ENCODE measurements at regions not wholly inside any gene's neighbourhood (a gene's known extent, or its start where the extent isn't known, plus 50 kb on each side); places are given as distances from the start of the nearest gene placed in this dataset.
A peak's percentile ranks its signal among the peaks of the same experiment; 100 is the strongest.

- H3K9me2 ChIP-seq (ENCODE audit: low read depth, low read length) = no peaks in the 10 kb centered on the region
- TF ChIP-seq EZH2 (IDR thresholded peaks at IDR 0.05; ENCODE audit: borderline replicate concordance, low read length) (no peak), CTCF (IDR thresholded peaks at IDR 0.05; ENCODE audit: low read length) (no peak)
- H3K4me3 ChIP-seq (ENCODE audit: low read depth, low read length, poor library complexity, severe bottlenecking) = no peak overlapping the region
- no peaks in the 10 kb centered on the region for H3K27me3 ChIP-seq (ENCODE audit: insufficient read depth, low read length)
- no peaks in the 10 kb centered on the region for H3K36me3 ChIP-seq (ENCODE audit: insufficient read depth, low read length)
- H4K20me1 ChIP-seq (ENCODE audit: insufficient read depth, low read length) = no peaks in the 10 kb centered on the region
- H3K4me1 ChIP-seq (ENCODE audit: insufficient read depth, low read length, severe bottlenecking) = no peaks in the 10 kb centered on the region
- H3K27ac ChIP-seq (ENCODE audit: low read depth, low read length, poor library complexity, severe bottlenecking) = no peak overlapping the region
- no peaks in the 10 kb centered on the region for H3F3A ChIP-seq (ENCODE audit: insufficient read depth, low read length)
- no peak overlapping the region for H3K9ac ChIP-seq (ENCODE audit: low read length)
- H3K4me2 ChIP-seq (ENCODE audit: low read length) = no peak overlapping the region
- no peaks in the 10 kb centered on the region for H3K9me3 ChIP-seq (ENCODE audit: low read length)
- H3K79me2 ChIP-seq (ENCODE audit: insufficient read depth, low read length) = no peaks in the 10 kb centered on the region
- H2AFZ ChIP-seq (ENCODE audit: low read length) = no peak overlapping the region
Measured at GRCh38 chr9:1910269-1910811, 104.8 kb upstream of the SMARCA2 start.

DNA sequence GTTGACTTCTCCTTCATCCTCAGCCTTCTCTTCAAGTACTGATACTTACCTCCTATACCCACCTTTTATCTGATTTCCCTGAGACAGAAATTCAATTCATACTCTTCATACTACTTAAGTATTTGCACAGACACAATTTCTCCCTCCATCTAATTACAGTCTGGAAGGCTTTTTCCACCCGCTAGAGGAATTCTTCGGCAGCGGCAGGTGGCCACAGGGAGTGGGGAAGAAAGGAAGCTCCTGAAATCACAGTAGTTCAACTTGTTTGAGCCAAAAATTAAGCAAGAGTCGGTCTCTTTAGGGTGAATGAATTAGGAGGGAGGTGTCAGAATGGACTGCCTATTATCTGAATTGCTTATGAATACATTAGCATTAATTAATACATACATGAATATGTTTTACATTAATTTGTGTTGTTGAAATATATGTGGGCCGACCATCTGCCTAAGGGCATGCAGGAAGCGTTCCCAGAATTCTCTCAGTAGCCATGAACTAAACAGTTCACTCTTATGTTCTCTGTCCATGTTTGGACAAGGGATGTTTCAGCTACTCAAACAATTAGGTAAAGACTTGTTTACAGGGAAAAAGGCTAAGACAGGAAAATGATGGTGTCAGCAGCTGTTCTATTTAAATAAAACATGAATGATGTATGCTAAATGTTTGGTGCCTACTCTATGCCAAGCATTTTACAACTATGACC is 101.4 kb upstream of the SMARCA2 start:
- no peak for TF ChIP-seq CTCF (IDR thresholded peaks at IDR 0.05; ENCODE audit: low read length)
- TF ChIP-seq EZH2 (IDR thresholded peaks at IDR 0.05; ENCODE audit: borderline replicate concordance, low read length) = no peak
- no peaks in the 10 kb centered on the region for H3F3A ChIP-seq (ENCODE audit: insufficient read depth, low read length)
- no peak overlapping the region for H3K9ac ChIP-seq (ENCODE audit: low read length)

GRCh38 chr9:1916095-1916494 is 99.1 kb upstream of the SMARCA2 start:
- H3K27ac ChIP-seq (ENCODE audit: low read depth, low read length, poor library complexity, severe bottlenecking) = no peak overlapping the region
- no peak overlapping the region for H2AFZ ChIP-seq (ENCODE audit: low read length)
- no peak for TF ChIP-seq CTCF (IDR thresholded peaks at IDR 0.05; ENCODE audit: low read length)
- TF ChIP-seq EZH2 (IDR thresholded peaks at IDR 0.05; ENCODE audit: borderline replicate concordance, low read length) = no peak
- no peaks in the 10 kb centered on the region for H3K27me3 ChIP-seq (ENCODE audit: insufficient read depth, low read length)
- no peaks in the 10 kb centered on the region for H3K4me1 ChIP-seq (ENCODE audit: insufficient read depth, low read length, severe bottlenecking)
- H3F3A ChIP-seq (ENCODE audit: insufficient read depth, low read length) = no peaks in the 10 kb centered on the region
- H3K9me3 ChIP-seq (ENCODE audit: low read length) = no peaks in the 10 kb centered on the region
- H4K20me1 ChIP-seq (ENCODE audit: insufficient read depth, low read length) = no peaks in the 10 kb centered on the region
- no peaks in the 10 kb centered on the region for H3K9me2 ChIP-seq (ENCODE audit: low read depth, low read length)
- H3K36me3 ChIP-seq (ENCODE audit: insufficient read depth, low read length) = no peaks in the 10 kb centered on the region
- H3K9ac ChIP-seq (ENCODE audit: low read length) = no peak overlapping the region
- H3K4me2 ChIP-seq (ENCODE audit: low read length) = peak overlapping the region; percentile 3; the same call in 1 of the 2 replicates
- H3K79me2 ChIP-seq (ENCODE audit: insufficient read depth, low read length) = no peaks in the 10 kb centered on the region
- H3K4me3 ChIP-seq (ENCODE audit: low read depth, low read length, poor library complexity, severe bottlenecking) = no peak overlapping the region

More for the DNA sequence above, 101.4 kb upstream of the SMARCA2 start:
- H3K9me2 ChIP-seq (ENCODE audit: low read depth, low read length) = no peaks in the 10 kb centered on the region
- no peaks in the 10 kb centered on the region for H3K79me2 ChIP-seq (ENCODE audit: insufficient read depth, low read length)
- H3K4me3 ChIP-seq (ENCODE audit: low read depth, low read length, poor library complexity, severe bottlenecking) = no peak overlapping the region
- no peak overlapping the region for H3K27ac ChIP-seq (ENCODE audit: low read depth, low read length, poor library complexity, severe bottlenecking)
- H2AFZ ChIP-seq (ENCODE audit: low read length) = no peak overlapping the region
- H3K4me2 ChIP-seq (ENCODE audit: low read length) = no peak overlapping the region
- H3K36me3 ChIP-seq (ENCODE audit: insufficient read depth, low read length) = no peaks in the 10 kb centered on the region
- H3K4me1 ChIP-seq (ENCODE audit: insufficient read depth, low read length, severe bottlenecking) = no peaks in the 10 kb centered on the region
- H3K9me3 ChIP-seq (ENCODE audit: low read length) = no peaks in the 10 kb centered on the region
- H3K27me3 ChIP-seq (ENCODE audit: insufficient read depth, low read length) = no peaks in the 10 kb centered on the region
- H4K20me1 ChIP-seq (ENCODE audit: insufficient read depth, low read length) = no peaks in the 10 kb centered on the region

Measured in OCI-LY1 (cell line).